ENCODE measurements at regions not wholly inside any gene's neighbourhood (a gene's known extent, or its start where the extent isn't known, plus 50 kb on each side); places are given as distances from the start of the nearest gene placed in this dataset.

- no peak for TF ChIP-seq CTCF (conservative IDR thresholded peaks at IDR 0.05)
- H3K27ac ChIP-seq, result no peak overlapping the region
Observed at GRCh38 chr5:93107805-93108520, 473.1 kb downstream of the NR2F1-AS1 start.

- TF ChIP-seq ZFX (IDR thresholded peaks at IDR 0.05) (no peak), CTCF (conservative IDR thresholded peaks at IDR 0.05) (no peak)
- H3K27ac ChIP-seq, result no peak overlapping the region
Observed at GRCh38 chr5:93107141-93107540, 473.9 kb downstream of the NR2F1-AS1 start.

- TF ChIP-seq ZFX (IDR thresholded peaks at IDR 0.05), result no peak
- TF ChIP-seq CTCF (conservative IDR thresholded peaks at IDR 0.05), result no peak
- no peak overlapping the region for H3K27ac ChIP-seq
Observed at GRCh38 chr5:93101661-93102060, 479.4 kb downstream of the NR2F1-AS1 start.

- TF ChIP-seq CTCF (conservative IDR thresholded peaks at IDR 0.05) (no peak), ZFX (IDR thresholded peaks at IDR 0.05) (no peak)
- no peak overlapping the region for H3K27ac ChIP-seq
Observed at GRCh38 chr5:93100976-93101375, 480.0 kb downstream of the NR2F1-AS1 start.

- no peak overlapping the region for H3K27ac ChIP-seq
- TF ChIP-seq CTCF (conservative IDR thresholded peaks at IDR 0.05), result no peak
- no peak for TF ChIP-seq ZFX (IDR thresholded peaks at IDR 0.05)
Observed at GRCh38 chr5:93100428-93100827, 480.6 kb downstream of the NR2F1-AS1 start.

- no peak overlapping the region for H3K27ac ChIP-seq
- TF ChIP-seq ZFX (IDR thresholded peaks at IDR 0.05) (no peak), CTCF (conservative IDR thresholded peaks at IDR 0.05) (no peak)
Observed at GRCh38 chr5:93099902-93100347, 481.1 kb downstream of the NR2F1-AS1 start.

- H3K27ac ChIP-seq, result no peak overlapping the region
- TF ChIP-seq ZFX (IDR thresholded peaks at IDR 0.05) (no peak), CTCF (conservative IDR thresholded peaks at IDR 0.05) (no peak)
Observed at GRCh38 chr5:93096561-93096960, 484.5 kb downstream of the NR2F1-AS1 start.
